CD4-positive, alpha-beta T cell treated with Interleukin-6 at 100 ng/mL for 8 hours (primary cell): ENCODE measurements at regions not wholly inside any gene's neighbourhood (a gene's known extent, or its start where the extent isn't known, plus 50 kb on each side); places are given as distances from the start of the nearest gene placed in this dataset.

ENCODE experiments used
- DNase-seq: peaks from one replicate; pipeline ENCODE4 v3.0.0-alpha.2; 2020; ENCODE audit warnings: mixed read lengths, low spot score

GRCh38 chr18:59752666-59753065, 55.4 kb upstream of the CCBE1 start:
- no peak for DNase-seq

DNA sequence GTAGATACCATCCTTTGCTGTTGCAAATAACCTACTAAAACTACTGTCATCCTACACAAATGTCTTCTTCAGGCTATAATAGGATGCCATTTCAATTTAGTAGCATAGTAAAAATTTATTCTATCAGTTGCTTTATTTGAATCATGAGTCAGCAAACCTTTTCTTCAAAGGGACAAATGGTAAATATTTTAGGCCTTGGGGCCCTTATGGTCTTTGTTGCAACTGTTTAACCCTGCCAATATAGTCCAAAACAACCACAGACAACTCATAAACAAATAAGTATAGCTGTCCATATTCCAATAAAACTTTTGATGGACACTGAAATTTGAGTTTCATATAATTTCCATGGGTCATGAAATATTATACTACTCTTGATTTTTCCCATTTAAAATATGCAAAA, 54.0 kb upstream of the CCBE1 start:
- DNase-seq: no peak

DNA sequence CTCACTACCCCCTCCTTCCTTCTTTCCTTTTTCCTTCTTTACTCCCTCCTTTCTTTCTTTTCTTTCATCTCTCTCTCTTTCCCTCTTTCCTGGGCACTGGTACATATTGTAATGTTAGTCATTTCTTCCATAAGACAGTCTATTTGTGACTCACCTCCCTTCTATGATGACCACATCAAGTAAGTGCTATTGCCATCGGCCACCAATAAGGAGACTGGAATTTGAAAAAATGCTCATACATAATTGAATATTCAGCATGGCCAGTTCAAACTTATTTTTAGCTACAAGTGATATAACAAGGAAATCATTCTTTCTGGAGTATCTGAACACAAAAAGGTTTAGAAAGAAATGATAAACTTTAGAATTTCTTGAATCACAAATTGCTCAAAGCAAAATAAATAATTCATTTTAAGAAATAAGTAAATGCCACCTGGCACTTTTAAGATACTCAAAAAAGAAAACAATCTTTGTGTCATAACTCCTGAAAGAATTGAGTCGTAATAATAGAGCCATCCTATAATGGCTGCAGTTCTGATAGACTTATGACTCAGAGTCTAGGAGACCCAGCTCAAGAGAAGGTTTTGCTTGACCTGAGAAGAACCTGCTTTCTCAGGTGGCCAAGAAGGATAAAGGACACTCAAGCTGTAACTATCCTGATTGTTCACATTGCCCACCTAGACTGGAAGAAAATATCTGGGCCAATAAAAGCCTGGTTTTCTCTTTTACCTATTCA, 51.6 kb upstream of the CCBE1 start:
- no peak for DNase-seq
